Astrocyte (in vitro differentiated cells and primary cell): ENCODE measurements at regions not wholly inside any gene's neighbourhood (a gene's known extent, or its start where the extent isn't known, plus 50 kb on each side); places are given as distances from the start of the nearest gene placed in this dataset.

Source experiments
- DNase-seq: peaks from one replicate; pipeline ENCODE4 v3.0.0-alpha.2; 2010; ENCODE audit warnings: low read depth
- FAIRE-seq: peaks from 2 replicates; lab custom pipeline; 2011; peaks lifted over from hg19 to GRCh38; lab: Jason Lieb, UNC
- H2AFZ ChIP-seq: 2 replicates; pipeline ENCODE4 v1.6.0; 2012; ENCODE audit warnings: low read depth, low read length, inconsistent platforms
- H3K27ac ChIP-seq: 2 replicates; pipeline ENCODE4 v1.5.1; 2011; ENCODE audit warnings: low read depth, low read length, inconsistent platforms
- H3K27me3 ChIP-seq: 2 replicates; pipeline ENCODE4 v1.6.0; 2011; ENCODE audit warnings: low read length, inconsistent platforms; ENCODE audit not compliant: insufficient read depth
- H3K36me3 ChIP-seq: 2 replicates; pipeline ENCODE4 v1.5.1; 2011; ENCODE audit warnings: low read length, inconsistent platforms; ENCODE audit not compliant: insufficient read depth
- H3K4me1 ChIP-seq: 2 replicates; pipeline ENCODE4 v1.5.1; 2011; ENCODE audit warnings: low read length, inconsistent platforms; ENCODE audit not compliant: insufficient read depth
- H3K4me2 ChIP-seq: 2 replicates; pipeline ENCODE4 v1.6.0; 2012; ENCODE audit warnings: low read length, inconsistent platforms
- H3K4me3 ChIP-seq: 2 replicates; pipeline ENCODE4 v1.5.1; 2011; ENCODE audit warnings: low read depth, mild to moderate bottlenecking, low read length, inconsistent platforms; ENCODE audit not compliant: insufficient read depth
- H3K79me2 ChIP-seq: 2 replicates; pipeline ENCODE4 v1.6.0; 2012; ENCODE audit warnings: mild to moderate bottlenecking, low read length, inconsistent platforms; ENCODE audit not compliant: insufficient read depth
- H3K9ac ChIP-seq: 2 replicates; pipeline ENCODE4 v1.6.0; 2012; ENCODE audit warnings: mild to moderate bottlenecking, low read length, inconsistent platforms
- H3K9me3 ChIP-seq: 2 replicates; pipeline ENCODE4 v1.5.1; 2012; ENCODE audit warnings: low read depth, mild to moderate bottlenecking, low read length, inconsistent platforms; ENCODE audit not compliant: insufficient read depth
- H4K20me1 ChIP-seq: 2 replicates; pipeline ENCODE4 v1.6.0; 2012; ENCODE audit warnings: low read length, inconsistent platforms; ENCODE audit not compliant: insufficient read depth
- H3K27ac Mint-ChIP-seq: one replicate; pipeline ENCODE4 v1.8.0; 2021; ENCODE audit warnings: mild to moderate bottlenecking, mixed read lengths; ENCODE audit not compliant: unreplicated experiment
- H3K27me3 Mint-ChIP-seq: one replicate; pipeline ENCODE4 v1.8.0; 2021; ENCODE audit warnings: low read depth, mixed read lengths; ENCODE audit not compliant: unreplicated experiment
- H3K36me3 Mint-ChIP-seq: one replicate; pipeline ENCODE4 v1.8.0; 2021; ENCODE audit warnings: low read depth, mixed read lengths; ENCODE audit not compliant: unreplicated experiment
- H3K4me1 Mint-ChIP-seq: one replicate; pipeline ENCODE4 v1.8.0; 2021; ENCODE audit warnings: low read depth, mixed read lengths; ENCODE audit not compliant: unreplicated experiment
- H3K4me3 Mint-ChIP-seq: one replicate; pipeline ENCODE4 v1.8.0; 2021; ENCODE audit warnings: mild to moderate bottlenecking, moderate library complexity, mixed read lengths; ENCODE audit not compliant: unreplicated experiment
- H3K9me3 Mint-ChIP-seq: one replicate; pipeline ENCODE4 v1.8.0; 2021; ENCODE audit warnings: mild to moderate bottlenecking, mixed read lengths; ENCODE audit not compliant: unreplicated experiment
- EZH2 ChIP-seq: IDR thresholded peaks from 2 replicates; pipeline ENCODE4 v1.6.1; 2012; ENCODE audit warnings: mild to moderate bottlenecking, low read length, inconsistent platforms; ENCODE audit not compliant: insufficient read depth
- TF ChIP-seq, protein P1 (sequence below): IDR thresholded peaks from 2 replicates; pipeline ENCODE4 v1.5.1; 2011; ENCODE audit warnings: low read depth, mild to moderate bottlenecking, inconsistent platforms, low read length, moderate library complexity; ENCODE audit not compliant: insufficient read depth

DNA sequence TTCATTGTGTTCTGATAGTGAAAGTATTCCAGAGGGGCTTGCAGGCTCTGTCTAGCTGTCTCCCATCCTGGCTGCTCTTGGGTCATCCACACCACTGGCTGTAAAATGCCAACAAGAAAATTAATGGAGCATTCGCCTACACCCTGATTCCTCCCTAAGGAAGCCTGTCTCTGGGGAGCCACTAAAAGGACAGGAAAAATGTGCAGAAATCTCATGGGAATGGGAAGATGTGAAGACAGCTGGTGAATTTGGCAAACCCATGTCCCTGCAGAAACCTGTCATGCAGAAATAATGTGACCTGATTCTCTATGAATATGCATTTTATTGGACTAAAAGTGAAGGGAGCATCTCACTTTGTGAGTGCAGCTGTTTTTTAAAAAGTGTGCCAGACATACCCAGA, 265.6 kb downstream of the TUSC1 start:
- Histone ChIP-seq H4K20me1 (no peaks in the 10 kb centered on the region), H3K27me3 (no peaks in the 10 kb centered on the region), H3K79me2 (no peaks in the 10 kb centered on the region), H3K4me3 (no peak overlapping the region), H3K4me1 (no peaks in the 10 kb centered on the region), H3K9ac (no peak overlapping the region), H2AFZ (no peak overlapping the region), H3K27ac (no peak overlapping the region), H3K4me2 (no peak overlapping the region), H3K9me3 (no peaks in the 10 kb centered on the region), H3K36me3 (no peaks in the 10 kb centered on the region)
- Mint-ChIP-seq H3K4me3 (no peak overlapping the region), H3K4me1 (peaks cover 6% of the 10 kb centered on the region), H3K27me3 (no peaks in the 10 kb centered on the region), H3K27ac (no peak overlapping the region), H3K9me3 (no peaks in the 10 kb centered on the region), H3K36me3 (no peaks in the 10 kb centered on the region)
- FAIRE-seq = no peak
- no peak for DNase-seq
- no peak for TF ChIP-seq EZH2
- TF ChIP-seq, protein P1, sequence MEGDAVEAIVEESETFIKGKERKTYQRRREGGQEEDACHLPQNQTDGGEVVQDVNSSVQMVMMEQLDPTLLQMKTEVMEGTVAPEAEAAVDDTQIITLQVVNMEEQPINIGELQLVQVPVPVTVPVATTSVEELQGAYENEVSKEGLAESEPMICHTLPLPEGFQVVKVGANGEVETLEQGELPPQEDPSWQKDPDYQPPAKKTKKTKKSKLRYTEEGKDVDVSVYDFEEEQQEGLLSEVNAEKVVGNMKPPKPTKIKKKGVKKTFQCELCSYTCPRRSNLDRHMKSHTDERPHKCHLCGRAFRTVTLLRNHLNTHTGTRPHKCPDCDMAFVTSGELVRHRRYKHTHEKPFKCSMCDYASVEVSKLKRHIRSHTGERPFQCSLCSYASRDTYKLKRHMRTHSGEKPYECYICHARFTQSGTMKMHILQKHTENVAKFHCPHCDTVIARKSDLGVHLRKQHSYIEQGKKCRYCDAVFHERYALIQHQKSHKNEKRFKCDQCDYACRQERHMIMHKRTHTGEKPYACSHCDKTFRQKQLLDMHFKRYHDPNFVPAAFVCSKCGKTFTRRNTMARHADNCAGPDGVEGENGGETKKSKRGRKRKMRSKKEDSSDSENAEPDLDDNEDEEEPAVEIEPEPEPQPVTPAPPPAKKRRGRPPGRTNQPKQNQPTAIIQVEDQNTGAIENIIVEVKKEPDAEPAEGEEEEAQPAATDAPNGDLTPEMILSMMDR = no peak

DNA sequence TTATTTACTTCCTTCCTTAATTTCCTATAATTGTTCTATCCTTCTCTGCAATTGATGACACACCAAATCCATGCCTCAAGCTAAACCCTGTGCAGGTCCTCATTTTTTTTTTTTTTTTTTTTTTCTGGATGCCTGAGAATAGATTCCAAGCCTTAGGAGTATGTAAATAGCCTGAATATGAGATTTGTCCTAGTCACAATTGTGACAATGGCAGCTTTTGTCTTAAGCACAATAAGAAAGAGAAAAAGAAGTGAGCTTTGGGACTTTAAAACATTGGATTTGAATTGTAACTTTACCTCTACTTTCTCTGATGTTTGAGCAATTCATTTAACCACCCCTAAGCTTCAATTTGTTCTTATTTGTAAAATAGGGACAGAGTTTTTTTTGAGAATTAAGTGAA, 280.5 kb downstream of the TUSC1 start:
- no peaks in the 10 kb centered on the region for H3K27me3 ChIP-seq
- Mint-ChIP-seq H3K4me3 (no peak overlapping the region), H3K27me3 (no peaks in the 10 kb centered on the region), H3K36me3 (no peaks in the 10 kb centered on the region), H3K4me1 (no peaks in the 10 kb centered on the region), H3K9me3 (no peaks in the 10 kb centered on the region), H3K27ac (no peak overlapping the region)
- no peaks in the 10 kb centered on the region for H3K79me2 ChIP-seq
- H4K20me1 ChIP-seq = no peaks in the 10 kb centered on the region
- no peak overlapping the region for H2AFZ ChIP-seq
- DNase-seq (no peak), FAIRE-seq (no peak)
- H3K27ac ChIP-seq = no peak overlapping the region
- H3K4me3 ChIP-seq = no peak overlapping the region
- TF ChIP-seq, protein P1 = no peak
- no peak for TF ChIP-seq EZH2
- no peak overlapping the region for H3K4me2 ChIP-seq
- no peaks in the 10 kb centered on the region for H3K9me3 ChIP-seq
- no peak overlapping the region for H3K9ac ChIP-seq
- no peaks in the 10 kb centered on the region for H3K4me1 ChIP-seq
- no peaks in the 10 kb centered on the region for H3K36me3 ChIP-seq

DNA sequence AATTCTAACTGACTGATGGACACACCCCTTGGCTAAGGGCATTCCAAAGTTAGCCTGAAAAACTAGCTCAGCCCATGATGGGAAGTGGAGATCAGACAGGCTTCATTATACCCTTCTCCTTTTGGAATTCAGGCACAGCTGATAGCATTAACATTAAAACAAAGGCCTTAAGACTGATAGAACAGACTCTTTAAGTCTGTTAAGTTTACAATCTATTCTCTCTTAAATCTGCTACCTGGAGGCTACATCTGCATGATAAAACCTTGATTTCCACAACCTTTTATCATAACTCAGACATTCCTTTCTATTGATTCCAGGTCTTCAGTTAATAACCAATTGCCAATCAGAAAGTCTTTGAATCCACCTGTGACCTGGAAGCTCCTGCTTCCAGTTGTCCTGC, 281.4 kb downstream of the TUSC1 start:
- H4K20me1 ChIP-seq = no peaks in the 10 kb centered on the region
- DNase-seq (no peak), FAIRE-seq (no peak)
- TF ChIP-seq, protein P1 = no peak
- TF ChIP-seq EZH2 = no peak
- no peaks in the 10 kb centered on the region for H3K4me1 Mint-ChIP-seq
- no peaks in the 10 kb centered on the region for H3K9me3 ChIP-seq
- H3K36me3 ChIP-seq = no peaks in the 10 kb centered on the region
- H3K27ac ChIP-seq = no peak overlapping the region
- no peaks in the 10 kb centered on the region for H3K27me3 Mint-ChIP-seq
- H2AFZ ChIP-seq = no peak overlapping the region
- no peak overlapping the region for H3K27ac Mint-ChIP-seq
- H3K4me1 ChIP-seq = no peaks in the 10 kb centered on the region
- no peaks in the 10 kb centered on the region for H3K27me3 ChIP-seq
- H3K9ac ChIP-seq = no peak overlapping the region
- H3K4me3 ChIP-seq = no peak overlapping the region
- no peak overlapping the region for H3K4me3 Mint-ChIP-seq
- no peaks in the 10 kb centered on the region for H3K36me3 Mint-ChIP-seq
- H3K9me3 Mint-ChIP-seq = no peaks in the 10 kb centered on the region
- H3K4me2 ChIP-seq = no peak overlapping the region
- H3K79me2 ChIP-seq = no peaks in the 10 kb centered on the region
